Osteocyte (in vitro differentiated cells): ENCODE measurements at regions not wholly inside any gene's neighbourhood (a gene's known extent, or its start where the extent isn't known, plus 50 kb on each side); places are given as distances from the start of the nearest gene placed in this dataset.

ENCODE experiments used
- DNase-seq: peaks from one replicate; pipeline ENCODE4 v3.0.0; 2021; ENCODE audit warnings: mixed read lengths; ENCODE audit not compliant: unreplicated experiment; ENCODE audit errors: extremely low spot score
- H3K27ac Mint-ChIP-seq: one replicate; pipeline ENCODE4 v1.8.0; 2021; ENCODE audit warnings: mild to moderate bottlenecking, mixed read lengths; ENCODE audit not compliant: unreplicated experiment
- H3K27me3 Mint-ChIP-seq: one replicate; pipeline ENCODE4 v1.8.0; 2021; ENCODE audit warnings: mixed read lengths; ENCODE audit not compliant: unreplicated experiment
- H3K36me3 Mint-ChIP-seq: one replicate; pipeline ENCODE4 v1.8.0; 2021; ENCODE audit warnings: mixed read lengths; ENCODE audit not compliant: unreplicated experiment
- H3K4me1 Mint-ChIP-seq: one replicate; pipeline ENCODE4 v1.8.0; 2021; ENCODE audit warnings: mixed read lengths; ENCODE audit not compliant: unreplicated experiment
- H3K4me3 Mint-ChIP-seq: one replicate; pipeline ENCODE4 v1.8.0; 2021; ENCODE audit warnings: mild to moderate bottlenecking, moderate library complexity, mixed read lengths; ENCODE audit not compliant: unreplicated experiment
- H3K9me3 Mint-ChIP-seq: one replicate; pipeline ENCODE4 v1.8.0; 2021; ENCODE audit warnings: mixed read lengths; ENCODE audit not compliant: unreplicated experiment
- CTCF ChIP-seq: fragments of 200-600 bp; sonication (generic); IDR thresholded peaks from 2 replicates; pipeline ENCODE4 v1.5.0; 2021; ENCODE audit warnings: antibody characterized with exemption, mild to moderate bottlenecking, moderate library complexity

GRCh38 chr6:81999826-82000225 is 247.3 kb upstream of the TENT5A start:
- TF ChIP-seq CTCF = no peak
- DNase-seq = no peak
- Mint-ChIP-seq H3K9me3 (peaks cover 5% of the 10 kb centered on the region), H3K36me3 (no peaks in the 10 kb centered on the region), H3K4me1 (peaks cover 62% of the 10 kb centered on the region), H3K27ac (peak overlapping the region; percentile 29), H3K4me3 (no peak overlapping the region), H3K27me3 (no peaks in the 10 kb centered on the region)

- Mint-ChIP-seq H3K27me3 (no peaks in the 10 kb centered on the region), H3K4me1 (peaks cover 62% of the 10 kb centered on the region), H3K27ac (no peak overlapping the region), H3K4me3 (no peak overlapping the region), H3K9me3 (peaks cover 5% of the 10 kb centered on the region), H3K36me3 (no peaks in the 10 kb centered on the region)
- no peak for TF ChIP-seq CTCF
- no peak for DNase-seq
These were observed 246.8 kb upstream of the TENT5A start for GRCh38 chr6:81999270-81999669.

- no peak for DNase-seq
- peaks cover 5% of the 10 kb centered on the region for H3K9me3 Mint-ChIP-seq
- no peaks in the 10 kb centered on the region for H3K36me3 Mint-ChIP-seq
- TF ChIP-seq CTCF = no peak
- H3K27ac Mint-ChIP-seq = peak overlapping the region; percentile 96
- H3K4me1 Mint-ChIP-seq = peaks cover 56% of the 10 kb centered on the region
- H3K4me3 Mint-ChIP-seq = no peak overlapping the region
- no peaks in the 10 kb centered on the region for H3K27me3 Mint-ChIP-seq
These were observed 246.0 kb upstream of the TENT5A start for GRCh38 chr6:81998432-81998831.

- H3K4me1 Mint-ChIP-seq = peaks cover 52% of the 10 kb centered on the region
- DNase-seq = no peak
- H3K27me3 Mint-ChIP-seq = no peaks in the 10 kb centered on the region
- peak overlapping the region; percentile 4 for H3K4me3 Mint-ChIP-seq
- H3K9me3 Mint-ChIP-seq = peaks cover 5% of the 10 kb centered on the region
- no peak for TF ChIP-seq CTCF
- peak overlapping the region; percentile 96 for H3K27ac Mint-ChIP-seq
- H3K36me3 Mint-ChIP-seq = no peaks in the 10 kb centered on the region
These were observed 244.8 kb upstream of the TENT5A start for GRCh38 chr6:81997090-81997926.

GRCh38 chr6:81996414-81996813 is 243.9 kb upstream of the TENT5A start:
- no peak for TF ChIP-seq CTCF
- H3K27me3 Mint-ChIP-seq = no peaks in the 10 kb centered on the region
- H3K36me3 Mint-ChIP-seq = no peaks in the 10 kb centered on the region
- no peak overlapping the region for H3K4me3 Mint-ChIP-seq
- peaks cover 52% of the 10 kb centered on the region for H3K4me1 Mint-ChIP-seq
- no peak for DNase-seq
- peaks cover 5% of the 10 kb centered on the region for H3K9me3 Mint-ChIP-seq
- peak overlapping the region; percentile 96 for H3K27ac Mint-ChIP-seq
